Activated CD8-positive, alpha-beta memory T cell treated with anti-CD3 and anti-CD28 coated beads, Interleukin-2, amount 10 ng/mL, durations not matched to agents 7 days and 5 days (primary cell): ENCODE measurements at regions not wholly inside any gene's neighbourhood (a gene's known extent, or its start where the extent isn't known, plus 50 kb on each side); places are given as distances from the start of the nearest gene placed in this dataset.

Experiments
- ATAC-seq: fragments of 150-1000 bp; cut with Tn5 transposase; one replicate; pipeline ENCODE4 v1.10.0; 2021; ENCODE audit warnings: moderate library complexity
- CTCF ChIA-PET: fragments of 350-600 bp; sonication (Branson Sonifier 250); formaldehyde crosslinking; loops from one replicate; lab custom pipeline; 2021; ENCODE audit warnings: antibody characterized with exemption; lab: Charles Lee
- DNase-seq: peaks from one replicate; pipeline ENCODE4 v3.0.0-alpha.2; 2020
- H3K27ac Mint-ChIP-seq: one replicate; pipeline ENCODE4 v1.8.0; 2021; ENCODE audit warnings: mild to moderate bottlenecking, mixed read lengths
- H3K27me3 Mint-ChIP-seq: one replicate; pipeline ENCODE4 v1.8.0; 2021; ENCODE audit warnings: mixed read lengths
- H3K36me3 Mint-ChIP-seq: one replicate; pipeline ENCODE4 v1.8.0; 2021; ENCODE audit warnings: mild to moderate bottlenecking, mixed read lengths
- H3K4me1 Mint-ChIP-seq: one replicate; pipeline ENCODE4 v1.8.0; 2021; ENCODE audit warnings: mixed read lengths
- H3K4me3 Mint-ChIP-seq: one replicate; pipeline ENCODE4 v1.8.0; 2021; ENCODE audit warnings: mild to moderate bottlenecking, moderate library complexity, mixed read lengths
- H3K9me3 Mint-ChIP-seq: one replicate; pipeline ENCODE4 v1.8.0; 2022; ENCODE audit warnings: low read depth, mixed read lengths

DNA sequence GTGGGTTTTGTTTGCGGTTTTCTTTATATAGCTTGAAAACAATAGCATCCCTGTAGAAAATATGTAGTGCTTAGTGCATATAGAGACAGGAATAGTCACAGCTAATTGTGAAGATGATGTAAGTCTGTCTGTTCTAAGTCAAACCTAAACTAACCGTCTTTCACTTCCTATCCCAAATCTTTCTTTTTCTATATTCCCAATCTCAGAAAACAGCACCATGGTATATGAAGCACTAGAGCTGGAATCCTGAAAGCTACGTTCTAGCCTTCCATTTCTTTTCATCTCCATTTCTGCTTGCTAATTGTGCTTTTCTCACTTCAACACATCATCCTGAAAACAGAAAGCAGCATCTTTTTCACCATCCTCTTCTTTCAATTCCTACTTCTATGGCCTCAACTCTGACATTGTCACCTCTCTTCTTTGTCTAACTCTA, 1235.5 kb downstream of the ROBO2 start:
- Mint-ChIP-seq H3K27me3 (no peaks in the 10 kb centered on the region), H3K4me3 (no peak overlapping the region), H3K4me1 (no peaks in the 10 kb centered on the region), H3K36me3 (no peaks in the 10 kb centered on the region), H3K9me3 (peaks cover 2% of the 10 kb centered on the region), H3K27ac (no peak overlapping the region)
- DNase-seq: no peak
- CTCF ChIA-PET: no interaction called here
- no peak for ATAC-seq

DNA sequence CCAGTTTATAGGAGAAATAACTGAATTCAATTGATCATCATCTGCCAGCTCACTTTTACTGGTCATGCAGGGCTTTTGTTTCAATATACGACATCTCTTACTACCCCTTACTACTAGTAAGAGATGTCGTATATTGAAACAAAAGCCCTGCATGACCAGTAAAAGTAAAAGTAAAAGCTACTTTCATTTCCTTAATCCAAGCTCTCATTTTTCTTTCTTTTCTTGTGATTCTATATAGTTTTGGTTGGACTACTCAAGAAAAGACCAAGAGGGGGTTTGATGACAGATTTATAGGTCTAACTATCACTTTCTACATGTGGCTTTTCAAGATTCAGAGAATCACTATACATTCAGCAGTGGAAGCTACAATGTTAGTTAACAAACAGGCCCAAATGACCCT, 1237.3 kb downstream of the ROBO2 start:
- ATAC-seq: no peak
- Mint-ChIP-seq H3K27me3 (no peaks in the 10 kb centered on the region), H3K27ac (no peak overlapping the region), H3K9me3 (peaks cover 5% of the 10 kb centered on the region), H3K4me1 (no peaks in the 10 kb centered on the region), H3K36me3 (no peaks in the 10 kb centered on the region), H3K4me3 (no peak overlapping the region)
- CTCF ChIA-PET: no interaction called here
- DNase-seq: no peak

DNA sequence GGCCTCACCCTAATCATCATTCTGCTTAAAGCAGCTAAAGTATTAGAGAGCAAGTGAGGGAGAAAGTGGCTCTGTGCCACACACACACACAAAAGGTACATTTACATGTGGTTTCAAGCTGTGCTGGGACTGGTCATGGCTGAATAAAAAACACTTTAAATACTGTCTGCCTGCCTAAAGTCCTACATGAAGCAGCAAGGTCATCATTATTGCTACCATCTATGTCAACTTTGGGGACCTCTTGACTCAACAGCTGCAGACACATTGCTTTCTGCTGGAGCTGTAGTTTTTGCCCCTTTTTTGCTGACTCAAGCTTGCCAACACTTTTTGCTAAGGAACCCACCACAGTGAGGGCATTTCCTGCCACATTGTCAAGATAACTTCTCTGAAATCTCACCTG, 1237.9 kb downstream of the ROBO2 start:
- DNase-seq (no peak), ATAC-seq (no peak)
- no peak overlapping the region for H3K4me3 Mint-ChIP-seq
- H3K27ac Mint-ChIP-seq: no peak overlapping the region
- no peaks in the 10 kb centered on the region for H3K36me3 Mint-ChIP-seq
- H3K4me1 Mint-ChIP-seq: no peaks in the 10 kb centered on the region
- no peaks in the 10 kb centered on the region for H3K27me3 Mint-ChIP-seq
- CTCF ChIA-PET: no interaction called here
- H3K9me3 Mint-ChIP-seq: peaks cover 5% of the 10 kb centered on the region

DNA sequence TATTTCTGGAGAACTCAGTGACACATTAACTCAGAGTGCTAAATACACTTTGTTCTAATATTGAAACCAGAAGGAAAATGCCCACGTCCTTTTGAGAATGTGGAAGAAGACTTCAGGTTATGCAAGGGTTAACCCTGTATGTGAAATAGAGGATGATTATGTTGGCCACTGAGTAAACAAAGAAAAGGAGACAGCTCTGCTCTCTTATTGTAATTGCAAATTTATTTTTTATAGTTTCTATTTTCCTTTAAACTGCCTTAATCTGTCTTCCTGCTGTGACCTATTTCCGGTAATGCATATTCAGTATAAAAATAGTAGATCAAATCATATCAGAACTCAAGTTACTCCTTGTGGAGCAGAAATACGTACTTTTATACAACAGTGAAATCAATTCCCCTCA, 1239.2 kb downstream of the ROBO2 start:
- no peaks in the 10 kb centered on the region for H3K36me3 Mint-ChIP-seq
- H3K9me3 Mint-ChIP-seq: peaks cover 8% of the 10 kb centered on the region
- H3K4me1 Mint-ChIP-seq: no peaks in the 10 kb centered on the region
- DNase-seq: no peak
- no peak overlapping the region for H3K27ac Mint-ChIP-seq
- ATAC-seq: no peak
- CTCF ChIA-PET: no interaction called here
- no peak overlapping the region for H3K4me3 Mint-ChIP-seq
- H3K27me3 Mint-ChIP-seq: no peaks in the 10 kb centered on the region

DNA sequence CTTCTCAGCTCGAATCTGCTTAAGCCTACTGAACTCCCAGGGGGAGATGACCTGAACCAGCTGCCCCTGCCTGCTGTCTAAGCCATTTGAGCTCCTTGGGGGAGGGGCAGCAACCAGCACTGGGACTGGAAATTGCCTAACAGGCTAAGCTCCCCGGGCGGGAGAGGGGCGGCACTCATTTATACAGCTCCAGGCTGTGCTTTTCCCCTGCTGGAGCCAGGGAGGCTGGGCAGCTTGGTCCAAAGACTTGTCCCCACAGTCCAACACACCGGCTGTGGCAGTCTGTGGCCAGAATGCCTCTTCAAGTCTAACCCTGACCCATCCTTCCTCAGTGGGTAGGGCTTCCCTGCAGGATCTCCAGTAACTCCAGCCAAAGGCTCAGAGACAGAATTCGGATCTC, 1241.5 kb downstream of the ROBO2 start:
- H3K36me3 Mint-ChIP-seq: no peaks in the 10 kb centered on the region
- DNase-seq (no peak), ATAC-seq (no peak)
- H3K27me3 Mint-ChIP-seq: no peaks in the 10 kb centered on the region
- no peak overlapping the region for H3K4me3 Mint-ChIP-seq
- H3K4me1 Mint-ChIP-seq: no peaks in the 10 kb centered on the region
- CTCF ChIA-PET: no interaction called here
- peaks cover 8% of the 10 kb centered on the region for H3K9me3 Mint-ChIP-seq
- H3K27ac Mint-ChIP-seq: no peak overlapping the region

DNA sequence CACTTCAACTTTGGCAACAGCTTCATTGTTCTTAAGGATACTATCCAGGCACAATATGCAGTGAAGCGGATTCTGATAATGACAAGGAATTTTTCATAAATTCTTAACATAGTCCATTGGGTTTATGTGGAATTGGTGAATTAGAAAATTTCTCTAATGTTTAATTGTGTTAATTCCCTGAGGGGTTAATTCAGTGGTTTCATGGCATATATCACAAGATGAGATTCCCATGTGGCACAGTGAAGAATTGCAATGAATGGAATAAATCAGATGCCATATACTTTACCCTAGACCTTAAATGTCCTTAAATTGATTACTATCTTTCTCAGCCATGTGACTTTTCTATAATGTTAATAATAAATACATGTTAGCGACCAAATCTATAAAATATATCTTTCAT, 1244.1 kb downstream of the ROBO2 start:
- ATAC-seq: no peak
- Mint-ChIP-seq H3K9me3 (peaks cover 5% of the 10 kb centered on the region), H3K27ac (no peak overlapping the region), H3K36me3 (no peaks in the 10 kb centered on the region), H3K4me3 (no peak overlapping the region), H3K4me1 (no peaks in the 10 kb centered on the region), H3K27me3 (no peaks in the 10 kb centered on the region)
- CTCF ChIA-PET: no interaction called here
- DNase-seq: no peak

DNA sequence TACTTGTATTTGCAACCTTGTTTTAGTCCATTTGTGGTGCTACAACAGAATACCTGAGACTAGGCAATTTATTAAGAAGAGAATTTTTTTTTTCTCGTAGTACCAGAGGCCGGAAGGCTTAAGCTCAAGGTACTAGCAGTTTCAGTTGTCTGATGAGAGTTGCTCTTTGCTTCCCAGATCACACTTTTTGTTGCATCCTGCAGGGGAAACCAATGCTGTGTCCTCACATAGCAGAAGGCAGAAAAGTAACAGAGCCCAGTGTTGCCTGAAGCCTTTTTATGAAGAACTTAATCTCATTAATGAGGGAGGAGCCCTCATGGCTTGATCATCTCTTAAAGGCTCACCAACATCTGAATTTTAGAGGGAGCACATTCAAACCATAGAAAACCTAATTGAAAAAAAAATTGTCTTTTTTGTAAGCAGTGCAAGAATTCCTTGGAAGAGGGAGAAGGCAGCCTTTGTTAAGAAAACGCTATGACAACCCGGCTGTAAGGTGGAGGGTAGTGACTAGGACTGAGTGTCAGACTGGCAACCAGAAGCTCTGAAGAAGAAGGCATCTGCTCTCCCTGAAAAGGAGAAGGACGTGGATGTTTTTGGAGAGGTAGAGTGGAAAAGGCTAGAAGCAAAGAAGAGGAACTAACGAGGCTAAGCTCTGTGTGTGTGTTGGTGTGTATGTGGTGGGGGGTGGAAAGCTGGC, 1245.3 kb downstream of the ROBO2 start:
- Mint-ChIP-seq H3K36me3 (no peaks in the 10 kb centered on the region), H3K9me3 (peaks cover 5% of the 10 kb centered on the region), H3K4me3 (no peak overlapping the region), H3K4me1 (no peaks in the 10 kb centered on the region), H3K27me3 (no peaks in the 10 kb centered on the region), H3K27ac (no peak overlapping the region)
- CTCF ChIA-PET: no interaction called here
- DNase-seq (no peak), ATAC-seq (no peak)

DNA sequence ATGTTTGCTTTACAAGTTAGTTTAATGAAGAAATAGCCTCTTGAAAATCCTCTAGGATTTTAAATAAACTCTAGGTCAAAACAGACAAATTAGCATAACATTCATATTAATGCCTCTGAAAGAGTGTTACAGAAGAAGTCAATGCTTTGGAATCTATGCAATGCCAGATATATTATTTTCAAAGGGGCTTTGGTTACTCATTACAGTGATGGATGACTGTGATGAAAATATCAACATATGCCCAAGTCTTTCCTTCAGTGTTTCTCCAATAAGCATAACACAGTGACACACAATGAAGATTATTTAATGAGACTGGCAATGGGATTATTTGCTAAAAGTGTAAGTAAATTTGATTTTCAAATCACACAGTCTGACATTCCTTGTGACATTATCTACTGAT, 1247.2 kb downstream of the ROBO2 start:
- no peaks in the 10 kb centered on the region for H3K36me3 Mint-ChIP-seq
- peaks cover 3% of the 10 kb centered on the region for H3K9me3 Mint-ChIP-seq
- CTCF ChIA-PET: no interaction called here
- H3K27ac Mint-ChIP-seq: no peak overlapping the region
- no peak for DNase-seq
- no peaks in the 10 kb centered on the region for H3K4me1 Mint-ChIP-seq
- H3K4me3 Mint-ChIP-seq: no peak overlapping the region
- no peaks in the 10 kb centered on the region for H3K27me3 Mint-ChIP-seq
- no peak for ATAC-seq

DNA sequence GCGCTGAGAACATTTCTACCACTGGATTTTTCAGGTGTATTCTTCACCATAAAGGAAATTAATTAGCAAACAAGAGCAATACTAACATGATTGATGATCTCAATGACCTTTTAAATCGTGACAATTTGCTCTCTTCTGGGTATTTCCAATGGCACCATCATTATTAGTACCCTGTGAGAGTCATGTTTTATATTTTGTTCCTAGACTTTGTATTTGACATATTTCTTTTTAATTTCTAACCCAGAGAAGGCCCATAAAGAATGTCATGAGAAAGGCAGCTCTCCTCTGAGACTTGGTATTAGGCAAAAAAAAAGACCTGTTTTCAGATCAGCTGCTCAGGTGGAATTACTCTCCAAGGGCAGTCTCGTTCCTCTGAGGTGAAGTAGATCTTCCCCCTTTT, 1253.4 kb downstream of the ROBO2 start:
- Mint-ChIP-seq H3K4me1 (no peaks in the 10 kb centered on the region), H3K27ac (no peak overlapping the region), H3K36me3 (no peaks in the 10 kb centered on the region), H3K9me3 (peaks cover 9% of the 10 kb centered on the region), H3K4me3 (no peak overlapping the region), H3K27me3 (no peaks in the 10 kb centered on the region)
- no peak for ATAC-seq
- CTCF ChIA-PET: no interaction called here
- DNase-seq: no peak

DNA sequence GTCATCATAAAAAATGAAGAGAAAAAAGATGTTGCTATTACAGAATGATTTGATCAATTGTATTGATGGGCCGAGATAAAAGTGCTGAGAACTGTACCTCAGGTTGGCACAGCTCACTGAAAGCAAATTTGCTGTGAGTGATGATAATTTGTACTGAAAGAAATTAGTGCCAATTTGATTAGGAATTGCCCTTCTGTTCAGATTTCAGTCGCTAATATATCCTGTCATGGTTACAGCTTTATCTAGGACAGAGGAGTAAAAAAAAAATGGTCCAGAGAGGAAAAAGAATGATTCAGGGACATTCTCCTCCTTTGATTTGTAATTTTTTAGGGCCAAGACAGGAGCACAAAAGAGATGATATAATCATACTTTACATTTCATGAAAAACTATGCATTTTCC, 1264.2 kb downstream of the ROBO2 start:
- no peak for DNase-seq
- no peak overlapping the region for H3K27ac Mint-ChIP-seq
- H3K4me3 Mint-ChIP-seq: no peak overlapping the region
- ATAC-seq: no peak
- CTCF ChIA-PET: no interaction called here
- H3K36me3 Mint-ChIP-seq: no peaks in the 10 kb centered on the region
- H3K27me3 Mint-ChIP-seq: no peaks in the 10 kb centered on the region
- peaks cover 3% of the 10 kb centered on the region for H3K9me3 Mint-ChIP-seq
- no peaks in the 10 kb centered on the region for H3K4me1 Mint-ChIP-seq

DNA sequence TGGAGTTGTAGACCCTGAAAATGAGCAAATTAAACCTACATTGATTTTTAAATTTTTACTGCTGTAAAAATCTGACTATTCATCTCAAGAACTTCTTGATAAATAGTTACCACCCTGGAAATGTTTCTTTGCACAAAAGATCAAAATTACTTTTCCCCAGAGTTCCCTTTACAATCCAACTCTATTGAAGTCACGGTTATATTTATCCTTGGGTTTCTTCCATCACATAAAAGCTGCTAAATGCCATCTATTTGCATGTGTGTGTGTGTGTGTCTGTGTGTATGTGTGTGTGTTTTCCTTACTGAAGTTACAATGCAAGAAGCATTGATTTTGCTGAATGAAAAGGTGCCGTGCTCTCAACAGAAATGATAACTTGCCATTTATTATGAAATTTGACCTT, 1273.0 kb downstream of the ROBO2 start:
- Mint-ChIP-seq H3K27ac (no peak overlapping the region), H3K36me3 (no peaks in the 10 kb centered on the region), H3K4me1 (no peaks in the 10 kb centered on the region), H3K27me3 (no peaks in the 10 kb centered on the region), H3K9me3 (peaks cover 6% of the 10 kb centered on the region), H3K4me3 (no peak overlapping the region)
- CTCF ChIA-PET: no interaction called here
- DNase-seq: no peak
- ATAC-seq: no peak

DNA sequence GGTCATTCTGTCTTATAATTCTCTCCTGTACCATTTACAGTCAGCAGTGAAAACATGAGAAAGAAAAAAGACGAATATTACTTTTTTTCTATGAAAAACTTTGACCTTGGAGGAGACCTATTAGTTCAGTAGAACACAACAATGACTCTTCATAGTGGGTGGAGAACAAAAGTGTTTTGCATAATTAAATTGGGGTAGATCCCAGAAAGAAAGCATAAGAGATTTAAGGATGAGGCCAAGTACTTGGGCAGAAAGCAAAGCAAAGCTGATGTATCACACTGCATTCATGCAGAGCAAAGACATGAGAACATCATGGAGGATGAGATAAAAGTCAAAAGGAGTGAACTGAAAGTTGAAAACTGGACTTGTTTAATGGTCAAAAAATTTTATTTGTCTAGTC, 1273.4 kb downstream of the ROBO2 start:
- CTCF ChIA-PET: no interaction called here
- ATAC-seq: no peak
- Mint-ChIP-seq H3K4me1 (no peaks in the 10 kb centered on the region), H3K4me3 (no peak overlapping the region), H3K36me3 (no peaks in the 10 kb centered on the region), H3K9me3 (peaks cover 6% of the 10 kb centered on the region), H3K27ac (no peak overlapping the region), H3K27me3 (no peaks in the 10 kb centered on the region)
- DNase-seq: no peak

DNA sequence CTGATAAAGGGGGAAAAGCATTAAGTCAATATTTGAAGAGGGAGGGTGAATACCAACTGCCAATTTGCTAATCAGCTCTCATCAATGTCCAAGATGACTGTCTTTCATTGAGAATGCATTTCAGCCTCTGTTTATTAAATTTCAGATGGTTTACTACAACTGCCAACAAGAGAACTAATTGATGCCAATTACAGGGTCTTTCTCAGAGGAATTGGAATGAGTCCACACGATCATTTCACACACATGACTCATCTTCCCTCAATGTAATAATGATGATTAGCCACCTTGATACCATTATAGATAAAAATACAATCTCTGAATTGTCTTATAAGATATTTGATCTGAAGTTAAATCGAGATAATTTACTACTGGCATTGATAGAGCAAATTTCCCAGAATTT, 1274.4 kb downstream of the ROBO2 start:
- no peak for ATAC-seq
- peaks cover 6% of the 10 kb centered on the region for H3K9me3 Mint-ChIP-seq
- H3K36me3 Mint-ChIP-seq: no peaks in the 10 kb centered on the region
- no peaks in the 10 kb centered on the region for H3K4me1 Mint-ChIP-seq
- no peaks in the 10 kb centered on the region for H3K27me3 Mint-ChIP-seq
- CTCF ChIA-PET: no interaction called here
- no peak overlapping the region for H3K4me3 Mint-ChIP-seq
- H3K27ac Mint-ChIP-seq: no peak overlapping the region
- no peak for DNase-seq

DNA sequence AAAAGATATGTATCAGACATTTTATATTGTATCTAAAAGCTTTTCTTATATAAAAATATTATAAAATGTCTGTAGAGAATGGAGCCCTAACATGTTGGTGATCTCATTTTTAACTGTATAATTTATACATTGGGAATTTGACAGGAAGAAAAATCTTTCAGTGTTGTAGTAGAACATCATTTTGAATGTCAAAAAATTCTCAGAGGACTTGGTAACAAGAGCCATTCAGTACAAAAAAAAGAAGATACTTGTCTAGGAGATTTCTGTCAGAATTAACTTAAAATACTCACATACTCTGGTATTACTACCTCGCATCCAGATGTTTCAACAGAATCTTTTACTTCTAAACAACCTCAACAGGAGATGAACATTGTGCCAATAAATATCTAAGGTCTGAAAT, 1277.9 kb downstream of the ROBO2 start:
- H3K27ac Mint-ChIP-seq: no peak overlapping the region
- H3K27me3 Mint-ChIP-seq: no peaks in the 10 kb centered on the region
- ATAC-seq (no peak), DNase-seq (no peak)
- peaks cover 6% of the 10 kb centered on the region for H3K9me3 Mint-ChIP-seq
- H3K36me3 Mint-ChIP-seq: no peaks in the 10 kb centered on the region
- no peaks in the 10 kb centered on the region for H3K4me1 Mint-ChIP-seq
- CTCF ChIA-PET: no interaction called here
- no peak overlapping the region for H3K4me3 Mint-ChIP-seq

DNA sequence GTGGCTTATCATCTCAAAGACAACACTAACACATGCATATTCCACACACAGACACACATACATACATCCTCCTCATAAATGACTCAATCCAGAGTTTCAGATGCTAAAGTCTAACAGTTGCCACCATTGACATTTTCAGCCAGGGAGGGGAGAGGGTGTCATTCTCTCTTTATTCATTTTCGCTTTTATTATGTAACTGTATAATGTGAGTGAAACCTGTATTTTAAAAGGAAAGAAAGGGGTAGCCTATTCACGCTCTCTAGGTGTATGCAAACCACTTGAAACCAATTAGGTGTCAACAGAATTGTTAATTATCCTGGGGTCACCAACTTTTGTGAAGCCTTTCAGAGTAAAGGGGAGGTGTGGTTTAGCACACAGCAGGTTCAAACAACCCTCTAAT, 1282.9 kb downstream of the ROBO2 start:
- Mint-ChIP-seq H3K4me1 (no peaks in the 10 kb centered on the region), H3K27ac (no peak overlapping the region), H3K9me3 (peaks cover 8% of the 10 kb centered on the region), H3K27me3 (no peaks in the 10 kb centered on the region), H3K36me3 (no peaks in the 10 kb centered on the region), H3K4me3 (no peak overlapping the region)
- ATAC-seq (no peak), DNase-seq (no peak)
- CTCF ChIA-PET: no interaction called here
